ENCODE measurements at regions not wholly inside any gene's neighbourhood (a gene's known extent, or its start where the extent isn't known, plus 50 kb on each side); places are given as distances from the start of the nearest gene placed in this dataset.

DNA sequence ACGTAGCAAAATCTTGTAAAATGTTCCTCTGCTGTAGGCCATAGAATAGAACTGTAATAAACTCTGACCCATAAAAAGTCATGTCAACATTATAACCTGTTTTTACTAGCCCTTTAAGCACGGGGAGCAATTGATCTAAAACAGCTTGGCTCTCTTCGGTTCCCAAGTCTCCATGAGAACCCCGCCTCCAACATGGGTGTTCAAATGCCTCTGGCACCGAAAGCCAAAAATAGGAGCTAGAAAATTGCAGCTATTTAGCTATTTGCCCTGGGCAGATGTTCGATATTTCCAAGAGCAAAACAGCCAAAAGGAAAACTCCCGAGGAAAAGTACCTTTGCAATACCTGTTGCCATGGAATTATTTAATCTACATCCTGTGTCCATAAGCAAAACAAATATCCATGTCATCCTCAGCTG lies 563.1 kb downstream of the EFNB2 start:
- H3K27me3 Mint-ChIP-seq (ENCODE audit: insufficient read depth), result no peaks in the 10 kb centered on the region
- no peaks in the 10 kb centered on the region for H3K36me3 Mint-ChIP-seq (ENCODE audit: low read depth)
- Histone ChIP-seq H3K27ac (ENCODE audit: low read depth, low read length) (no peak overlapping the region), H3K9ac (ENCODE audit: extremely low read depth, low read length, poor library complexity, severe bottlenecking) (no peak overlapping the region), H3K27me3 (ENCODE audit: control insufficient read depth, insufficient read depth, low read length, poor library complexity, severe bottlenecking) (no peaks in the 10 kb centered on the region), H3K4me3 (ENCODE audit: low read length) (no peak overlapping the region), H3K36me3 (ENCODE audit: control insufficient read depth, insufficient read depth, low read length) (no peaks in the 10 kb centered on the region), H3K9me3 (ENCODE audit: control insufficient read depth, low read length) (no peaks in the 10 kb centered on the region), H3K4me1 (ENCODE audit: control insufficient read depth, insufficient read depth, low read length) (no peaks in the 10 kb centered on the region)
- H3K9me3 Mint-ChIP-seq, result no peaks in the 10 kb centered on the region
- DNase-seq, result no peak
- WGBS, 2 experiments (ENCODE audit: insufficient coverage in 1 of 2, insufficient read length in 1 of 2), result 89 to 90% methylated on average over 7 of the region's 7 CpGs
- no peak overlapping the region for H3K4me3 Mint-ChIP-seq
- peaks cover 14% of the 10 kb centered on the region for H3K4me1 Mint-ChIP-seq
- no peak overlapping the region for H3K27ac Mint-ChIP-seq
- TF ChIP-seq, protein P1, sequence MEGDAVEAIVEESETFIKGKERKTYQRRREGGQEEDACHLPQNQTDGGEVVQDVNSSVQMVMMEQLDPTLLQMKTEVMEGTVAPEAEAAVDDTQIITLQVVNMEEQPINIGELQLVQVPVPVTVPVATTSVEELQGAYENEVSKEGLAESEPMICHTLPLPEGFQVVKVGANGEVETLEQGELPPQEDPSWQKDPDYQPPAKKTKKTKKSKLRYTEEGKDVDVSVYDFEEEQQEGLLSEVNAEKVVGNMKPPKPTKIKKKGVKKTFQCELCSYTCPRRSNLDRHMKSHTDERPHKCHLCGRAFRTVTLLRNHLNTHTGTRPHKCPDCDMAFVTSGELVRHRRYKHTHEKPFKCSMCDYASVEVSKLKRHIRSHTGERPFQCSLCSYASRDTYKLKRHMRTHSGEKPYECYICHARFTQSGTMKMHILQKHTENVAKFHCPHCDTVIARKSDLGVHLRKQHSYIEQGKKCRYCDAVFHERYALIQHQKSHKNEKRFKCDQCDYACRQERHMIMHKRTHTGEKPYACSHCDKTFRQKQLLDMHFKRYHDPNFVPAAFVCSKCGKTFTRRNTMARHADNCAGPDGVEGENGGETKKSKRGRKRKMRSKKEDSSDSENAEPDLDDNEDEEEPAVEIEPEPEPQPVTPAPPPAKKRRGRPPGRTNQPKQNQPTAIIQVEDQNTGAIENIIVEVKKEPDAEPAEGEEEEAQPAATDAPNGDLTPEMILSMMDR (conservative IDR thresholded peaks at IDR 0.05), result no peak

DNA sequence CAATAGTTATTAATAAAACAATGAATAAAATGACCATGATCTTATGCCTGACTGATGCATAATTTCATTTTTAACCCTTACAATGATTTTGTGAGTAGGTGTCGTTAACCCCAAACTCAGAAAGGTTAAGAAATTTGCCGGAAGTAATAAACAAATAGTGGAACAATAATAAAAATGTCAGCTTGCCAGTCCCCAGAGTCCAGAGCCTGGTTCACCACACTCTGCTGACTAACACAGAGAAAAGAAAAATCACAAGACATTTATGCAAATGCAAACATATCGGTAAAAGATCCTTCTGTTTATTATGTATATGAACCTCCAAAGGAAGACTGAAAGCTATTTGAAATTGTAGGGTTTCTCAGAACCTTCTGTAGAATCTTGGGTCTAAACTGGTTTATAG lies 563.7 kb downstream of the EFNB2 start:
- Mint-ChIP-seq H3K9me3 (no peaks in the 10 kb centered on the region), H3K4me1 (peaks cover 14% of the 10 kb centered on the region), H3K27ac (no peak overlapping the region)

DNA sequence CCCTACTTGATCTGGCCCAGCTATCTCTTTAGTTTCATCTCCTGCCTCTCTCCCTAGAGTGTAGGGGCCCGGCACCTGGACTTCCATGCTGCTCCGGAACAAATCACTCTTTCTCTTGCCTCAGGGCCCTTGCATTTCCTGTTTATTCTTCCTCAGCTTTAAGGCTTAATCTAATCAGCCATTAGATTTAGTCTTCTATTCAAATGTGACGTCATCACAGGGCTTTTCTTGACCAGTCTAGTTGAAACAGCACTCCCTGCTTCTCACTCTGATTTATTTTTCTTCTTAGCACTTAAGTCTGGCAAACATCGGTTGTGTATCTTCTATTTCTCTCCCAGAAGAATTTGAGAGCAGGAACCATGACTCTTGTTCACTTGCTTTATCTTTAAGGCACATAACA lies 564.1 kb downstream of the EFNB2 start:
- H3K27ac Mint-ChIP-seq, result no peak overlapping the region
- WGBS, 2 experiments (ENCODE audit: insufficient coverage in 1 of 2, insufficient read length in 1 of 2), result 81 to 83% methylated on average over 4 of the region's 4 CpGs
- no peaks in the 10 kb centered on the region for H3K36me3 Mint-ChIP-seq (ENCODE audit: low read depth)
- no peak overlapping the region for H3K4me3 Mint-ChIP-seq
- Histone ChIP-seq H3K9me3 (ENCODE audit: control insufficient read depth, low read length) (no peaks in the 10 kb centered on the region), H3K27ac (ENCODE audit: low read depth, low read length) (no peak overlapping the region), H3K4me1 (ENCODE audit: control insufficient read depth, insufficient read depth, low read length) (no peaks in the 10 kb centered on the region), H3K27me3 (ENCODE audit: control insufficient read depth, insufficient read depth, low read length, poor library complexity, severe bottlenecking) (no peaks in the 10 kb centered on the region), H3K4me3 (ENCODE audit: low read length) (no peak overlapping the region), H3K36me3 (ENCODE audit: control insufficient read depth, insufficient read depth, low read length) (no peaks in the 10 kb centered on the region), H3K9ac (ENCODE audit: extremely low read depth, low read length, poor library complexity, severe bottlenecking) (no peak overlapping the region)
- H3K27me3 Mint-ChIP-seq (ENCODE audit: insufficient read depth), result no peaks in the 10 kb centered on the region
- H3K9me3 Mint-ChIP-seq, result no peaks in the 10 kb centered on the region
- H3K4me1 Mint-ChIP-seq, result peaks cover 14% of the 10 kb centered on the region
- DNase-seq, result no peak
- TF ChIP-seq, protein P1 (conservative IDR thresholded peaks at IDR 0.05), result no peak

More for the DNA sequence above, 563.7 kb downstream of the EFNB2 start:
- Mint-ChIP-seq H3K36me3 (ENCODE audit: low read depth) (no peaks in the 10 kb centered on the region), H3K27me3 (ENCODE audit: insufficient read depth) (no peaks in the 10 kb centered on the region), H3K4me3 (no peak overlapping the region)
- Histone ChIP-seq H3K27me3 (ENCODE audit: control insufficient read depth, insufficient read depth, low read length, poor library complexity, severe bottlenecking) (no peaks in the 10 kb centered on the region), H3K9me3 (ENCODE audit: control insufficient read depth, low read length) (no peaks in the 10 kb centered on the region), H3K27ac (ENCODE audit: low read depth, low read length) (no peak overlapping the region), H3K4me1 (ENCODE audit: control insufficient read depth, insufficient read depth, low read length) (no peaks in the 10 kb centered on the region), H3K36me3 (ENCODE audit: control insufficient read depth, insufficient read depth, low read length) (no peaks in the 10 kb centered on the region), H3K9ac (ENCODE audit: extremely low read depth, low read length, poor library complexity, severe bottlenecking) (no peak overlapping the region), H3K4me3 (ENCODE audit: low read length) (no peak overlapping the region)
- TF ChIP-seq, protein P1 (conservative IDR thresholded peaks at IDR 0.05), result no peak
- DNase-seq, result no peak
- WGBS, 2 experiments (ENCODE audit: insufficient coverage in 1 of 2, insufficient read length in 1 of 2), result 90 to 100% methylated on average over 2 to 3 of the region's 3 CpGs

Data from endodermal cell (in vitro differentiated cells).